ENCODE measurements at regions not wholly inside any gene's neighbourhood (a gene's known extent, or its start where the extent isn't known, plus 50 kb on each side); places are given as distances from the start of the nearest gene placed in this dataset.

GRCh38 chr9:84187090-84187489, 153.5 kb downstream of the SLC28A3 start:
- H3K4me3 ChIP-seq = no peak overlapping the region
- TF ChIP-seq POLR2A (IDR thresholded peaks at IDR 0.05) = no peak
- TF ChIP-seq CTCF (IDR thresholded peaks at IDR 0.05) = no peak
- intact Hi-C loops (cut with DNase I; ENCODE audit: low total_unique reads) = no loop called here
- no peaks in the 10 kb centered on the region for H3K36me3 ChIP-seq
- DNase-seq = no peak
- H3K27ac ChIP-seq = no peak overlapping the region
- no peaks in the 10 kb centered on the region for H3K9me3 ChIP-seq
- no peaks in the 10 kb centered on the region for H3K27me3 ChIP-seq
- H3K4me1 ChIP-seq = no peaks in the 10 kb centered on the region

GRCh38 chr9:84189904-84190303, 150.7 kb downstream of the SLC28A3 start:
- no peak overlapping the region for H3K4me3 ChIP-seq
- no peaks in the 10 kb centered on the region for H3K4me1 ChIP-seq
- H3K27me3 ChIP-seq = no peaks in the 10 kb centered on the region
- intact Hi-C loops (cut with DNase I; ENCODE audit: low total_unique reads) = no loop called here
- no peaks in the 10 kb centered on the region for H3K9me3 ChIP-seq
- DNase-seq = no peak
- H3K27ac ChIP-seq = no peak overlapping the region
- H3K36me3 ChIP-seq = no peaks in the 10 kb centered on the region
- TF ChIP-seq POLR2A (IDR thresholded peaks at IDR 0.05) (no peak), CTCF (IDR thresholded peaks at IDR 0.05) (no peak)

- no peak overlapping the region for H3K4me3 ChIP-seq
- no peaks in the 10 kb centered on the region for H3K9me3 ChIP-seq
- intact Hi-C loops (cut with DNase I; ENCODE audit: low total_unique reads) = no loop called here
- H3K4me1 ChIP-seq = no peaks in the 10 kb centered on the region
- DNase-seq = no peak
- no peaks in the 10 kb centered on the region for H3K36me3 ChIP-seq
- H3K27me3 ChIP-seq = no peaks in the 10 kb centered on the region
- H3K27ac ChIP-seq = no peak overlapping the region
- TF ChIP-seq POLR2A (IDR thresholded peaks at IDR 0.05) (no peak), CTCF (IDR thresholded peaks at IDR 0.05) (no peak)
Measured at GRCh38 chr9:84190411-84190810, 150.1 kb downstream of the SLC28A3 start.

GRCh38 chr9:84206801-84207370, 133.7 kb downstream of the SLC28A3 start:
- no peaks in the 10 kb centered on the region for H3K4me1 ChIP-seq
- no peaks in the 10 kb centered on the region for H3K9me3 ChIP-seq
- no peak for DNase-seq
- no peaks in the 10 kb centered on the region for H3K36me3 ChIP-seq
- no peak overlapping the region for H3K4me3 ChIP-seq
- TF ChIP-seq CTCF (IDR thresholded peaks at IDR 0.05) (no peak), POLR2A (IDR thresholded peaks at IDR 0.05) (no peak)
- intact Hi-C loops (cut with DNase I; ENCODE audit: low total_unique reads) = no loop called here
- no peaks in the 10 kb centered on the region for H3K27me3 ChIP-seq
- no peak overlapping the region for H3K27ac ChIP-seq

GRCh38 chr9:84207491-84207951, 133.0 kb downstream of the SLC28A3 start:
- TF ChIP-seq CTCF (IDR thresholded peaks at IDR 0.05) (no peak), POLR2A (IDR thresholded peaks at IDR 0.05) (no peak)

More at GRCh38 chr9:84207491-84207951, 133.0 kb downstream of the SLC28A3 start:
- Histone ChIP-seq H3K27me3 (no peaks in the 10 kb centered on the region), H3K4me1 (no peaks in the 10 kb centered on the region), H3K9me3 (no peaks in the 10 kb centered on the region), H3K4me3 (no peak overlapping the region), H3K36me3 (no peaks in the 10 kb centered on the region), H3K27ac (no peak overlapping the region)
- intact Hi-C loops (cut with DNase I; ENCODE audit: low total_unique reads) = no loop called here
- no peak for DNase-seq

Data from uterus (tissue), 3 donors.